OCI-LY7 (cell line): ENCODE measurements at regions not wholly inside any gene's neighbourhood (a gene's known extent, or its start where the extent isn't known, plus 50 kb on each side); places are given as distances from the start of the nearest gene placed in this dataset.

Experiments used
- CTCF ChIP-seq: fragments of 200-600 bp; sonication (generic); conservative IDR thresholded peaks from 2 replicates; pipeline ENCODE4 v1.5.1; 2014; ENCODE audit warnings: mild to moderate bottlenecking, antibody characterized with exemption, low read length, moderate library complexity, mixed read lengths
- EZH2phosphoT487 ChIP-seq: fragments of 200-600 bp; sonication (generic); IDR thresholded peaks from 2 replicates; pipeline ENCODE4 v1.6.1; 2018; ENCODE audit warnings: low read depth, borderline replicate concordance, mild to moderate bottlenecking, mixed run types, antibody characterized with exemption, low read length, moderate library complexity, mixed read lengths

- no peak for TF ChIP-seq CTCF
- TF ChIP-seq EZH2phosphoT487: no peak
Observed at GRCh38 chr11:98600103-98600502, 420.6 kb upstream of the CNTN5 start.
